ENCODE measurements at regions not wholly inside any gene's neighbourhood (a gene's known extent, or its start where the extent isn't known, plus 50 kb on each side); places are given as distances from the start of the nearest gene placed in this dataset.

- no peak for TF ChIP-seq POLR2AphosphoS5 (IDR thresholded peaks at IDR 0.05; ENCODE audit: low read depth, low read length)
- TF ChIP-seq POLR2A (IDR thresholded peaks at IDR 0.05; ENCODE audit: low read depth, low read length) = no peak
These were observed 710.3 kb downstream of the PRELID2 start for GRCh38 chr5:145124806-145125205.
